ENCODE measurements at regions not wholly inside any gene's neighbourhood (a gene's known extent, or its start where the extent isn't known, plus 50 kb on each side); places are given as distances from the start of the nearest gene placed in this dataset.

- DNase-seq = no peak
Observed at GRCh38 chr20:21575981-21576740, 62.3 kb upstream of the NKX2-2 start.

DNA sequence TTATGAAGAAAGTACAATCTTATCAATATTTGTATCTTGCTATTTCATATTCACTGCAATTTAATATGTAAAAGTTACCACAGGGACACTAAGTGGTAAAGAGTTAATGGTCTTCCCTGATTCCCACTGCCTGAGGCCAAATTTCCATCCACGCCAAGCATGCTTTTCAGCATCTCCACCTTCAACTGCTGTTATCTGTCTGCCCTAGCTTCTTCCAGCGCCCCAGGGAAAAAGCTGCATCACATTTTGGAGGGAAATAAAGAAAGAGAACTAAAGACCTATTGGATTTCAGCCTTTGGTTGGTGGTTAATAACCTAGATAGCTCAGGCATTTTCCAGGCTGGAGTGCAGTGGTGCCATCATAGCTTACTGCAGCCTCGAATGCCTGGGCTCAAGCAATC is 61.3 kb upstream of the NKX2-2 start:
- DNase-seq = no peak

DNA sequence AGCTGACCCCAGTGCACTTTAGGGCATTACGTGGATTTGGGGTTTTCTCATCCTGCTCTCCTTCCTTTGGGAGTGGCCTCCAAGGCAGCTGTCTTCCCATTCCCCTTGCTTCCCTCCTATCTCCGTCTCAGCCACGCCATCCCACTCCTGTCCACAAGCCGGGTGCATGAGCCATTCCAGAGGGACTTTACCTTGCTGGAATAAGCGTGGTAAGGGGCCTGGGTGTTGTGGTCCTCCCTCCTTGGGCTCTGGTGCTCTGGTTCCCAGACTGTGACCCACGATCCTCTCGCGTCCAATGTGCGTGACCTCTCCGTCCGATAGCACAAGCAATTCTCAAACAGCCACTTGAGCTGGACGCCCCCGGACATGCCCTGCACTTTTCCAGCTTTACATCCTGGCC is 60.6 kb upstream of the NKX2-2 start:
- DNase-seq = no peak

DNA sequence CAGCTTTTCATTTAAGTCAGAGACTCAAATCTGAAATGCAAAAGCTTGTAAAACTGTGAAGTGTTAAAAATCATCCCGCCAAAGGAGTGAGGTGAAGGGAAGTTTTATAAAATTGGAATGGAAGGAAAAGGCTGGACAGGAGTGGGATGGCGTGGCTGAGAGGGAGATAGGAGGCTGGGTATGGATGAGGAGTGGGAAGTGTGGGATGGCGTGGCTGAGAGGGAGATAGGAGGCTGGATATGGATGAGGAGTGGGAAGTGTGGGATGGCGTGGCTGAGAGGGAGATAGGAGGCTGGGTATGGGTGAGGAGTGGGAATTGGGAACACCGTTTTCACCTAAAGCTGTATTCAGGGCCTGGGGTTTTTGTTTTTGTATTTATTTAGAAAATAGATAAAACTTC is 59.4 kb upstream of the NKX2-2 start:
- DNase-seq = no peak

GRCh38 chr20:21571841-21572690 is 58.2 kb upstream of the NKX2-2 start:
- no peak for DNase-seq

GRCh38 chr20:21570285-21570992 is 56.6 kb upstream of the NKX2-2 start:
- no peak for DNase-seq

GRCh38 chr20:21569586-21569985 is 55.7 kb upstream of the NKX2-2 start:
- DNase-seq = no peak

DNA sequence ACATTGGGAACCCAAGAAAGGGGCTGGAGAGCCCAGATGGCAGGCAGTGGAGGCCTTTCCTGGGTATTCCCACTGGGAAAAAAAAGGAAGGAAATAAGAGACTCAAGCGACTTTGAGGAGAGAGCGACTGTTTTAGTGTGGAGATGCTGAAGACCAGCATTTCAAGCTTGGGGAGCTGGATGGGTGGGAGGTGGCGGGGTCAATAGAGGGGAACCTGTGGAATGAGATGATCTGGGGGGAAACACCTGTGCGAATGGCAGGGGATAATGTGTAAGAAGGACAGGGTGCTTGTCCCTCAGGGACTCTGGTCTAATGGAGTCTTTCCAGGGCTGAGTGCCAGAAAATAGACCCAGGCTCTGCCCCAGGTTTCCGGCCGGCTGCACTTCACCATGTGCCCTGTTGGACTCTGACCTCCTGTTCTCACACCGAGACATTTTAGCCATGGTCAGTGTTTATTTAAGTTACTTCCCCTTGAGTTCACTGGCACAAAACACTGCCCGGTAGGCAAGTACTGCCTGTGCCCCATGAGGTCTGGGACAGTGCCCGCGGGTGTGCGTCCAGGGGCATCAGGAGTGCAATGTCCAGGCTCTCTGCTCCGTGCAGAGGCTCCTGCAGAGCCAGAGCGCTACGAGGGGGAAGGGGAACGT is 50.4 kb upstream of the NKX2-2 start:
- DNase-seq = no peak
